ENCODE measurements at regions not wholly inside any gene's neighbourhood (a gene's known extent, or its start where the extent isn't known, plus 50 kb on each side); places are given as distances from the start of the nearest gene placed in this dataset.

DNA sequence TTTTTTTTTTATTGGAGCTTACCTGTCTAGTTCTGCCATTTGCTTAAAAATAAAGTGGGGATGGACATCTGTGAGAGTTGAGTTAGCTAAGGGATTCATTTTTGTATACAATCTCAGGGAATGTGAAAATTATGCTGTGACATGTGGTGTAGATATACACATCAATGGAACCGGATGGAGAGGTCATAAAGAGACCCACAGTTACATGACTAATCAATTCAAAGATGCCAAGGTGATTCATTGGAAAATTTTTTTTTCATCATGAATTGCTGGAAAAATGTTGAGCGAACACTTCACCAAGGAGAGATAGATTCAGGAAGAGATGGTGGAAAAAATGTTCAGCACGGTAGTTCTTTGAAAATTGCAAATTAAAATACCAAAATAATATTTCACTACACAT lies 605.4 kb upstream of the KIF2B start:
- TF ChIP-seq CREB1 (IDR thresholded peaks at IDR 0.05; ENCODE audit: low read depth): no peak
- TF ChIP-seq RAD21 (IDR thresholded peaks at IDR 0.05; ENCODE audit: low read depth): no peak
- TF ChIP-seq YY1 (IDR thresholded peaks at IDR 0.05; ENCODE audit: low read depth): no peak
- TF ChIP-seq EGR1 (IDR thresholded peaks at IDR 0.05): no peak
- TF ChIP-seq TAF1 (IDR thresholded peaks at IDR 0.05; ENCODE audit: low read depth): no peak
- TF ChIP-seq, protein P1, sequence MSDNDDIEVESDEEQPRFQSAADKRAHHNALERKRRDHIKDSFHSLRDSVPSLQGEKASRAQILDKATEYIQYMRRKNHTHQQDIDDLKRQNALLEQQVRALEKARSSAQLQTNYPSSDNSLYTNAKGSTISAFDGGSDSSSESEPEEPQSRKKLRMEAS (IDR thresholded peaks at IDR 0.05): no peak
- TF ChIP-seq EP300 (IDR thresholded peaks at IDR 0.05; ENCODE audit: borderline replicate concordance): no peak
- TF ChIP-seq, protein P2, sequence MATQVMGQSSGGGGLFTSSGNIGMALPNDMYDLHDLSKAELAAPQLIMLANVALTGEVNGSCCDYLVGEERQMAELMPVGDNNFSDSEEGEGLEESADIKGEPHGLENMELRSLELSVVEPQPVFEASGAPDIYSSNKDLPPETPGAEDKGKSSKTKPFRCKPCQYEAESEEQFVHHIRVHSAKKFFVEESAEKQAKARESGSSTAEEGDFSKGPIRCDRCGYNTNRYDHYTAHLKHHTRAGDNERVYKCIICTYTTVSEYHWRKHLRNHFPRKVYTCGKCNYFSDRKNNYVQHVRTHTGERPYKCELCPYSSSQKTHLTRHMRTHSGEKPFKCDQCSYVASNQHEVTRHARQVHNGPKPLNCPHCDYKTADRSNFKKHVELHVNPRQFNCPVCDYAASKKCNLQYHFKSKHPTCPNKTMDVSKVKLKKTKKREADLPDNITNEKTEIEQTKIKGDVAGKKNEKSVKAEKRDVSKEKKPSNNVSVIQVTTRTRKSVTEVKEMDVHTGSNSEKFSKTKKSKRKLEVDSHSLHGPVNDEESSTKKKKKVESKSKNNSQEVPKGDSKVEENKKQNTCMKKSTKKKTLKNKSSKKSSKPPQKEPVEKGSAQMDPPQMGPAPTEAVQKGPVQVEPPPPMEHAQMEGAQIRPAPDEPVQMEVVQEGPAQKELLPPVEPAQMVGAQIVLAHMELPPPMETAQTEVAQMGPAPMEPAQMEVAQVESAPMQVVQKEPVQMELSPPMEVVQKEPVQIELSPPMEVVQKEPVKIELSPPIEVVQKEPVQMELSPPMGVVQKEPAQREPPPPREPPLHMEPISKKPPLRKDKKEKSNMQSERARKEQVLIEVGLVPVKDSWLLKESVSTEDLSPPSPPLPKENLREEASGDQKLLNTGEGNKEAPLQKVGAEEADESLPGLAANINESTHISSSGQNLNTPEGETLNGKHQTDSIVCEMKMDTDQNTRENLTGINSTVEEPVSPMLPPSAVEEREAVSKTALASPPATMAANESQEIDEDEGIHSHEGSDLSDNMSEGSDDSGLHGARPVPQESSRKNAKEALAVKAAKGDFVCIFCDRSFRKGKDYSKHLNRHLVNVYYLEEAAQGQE (IDR thresholded peaks at IDR 0.05; ENCODE audit: low read depth): no peak
- TF ChIP-seq, protein P3, sequence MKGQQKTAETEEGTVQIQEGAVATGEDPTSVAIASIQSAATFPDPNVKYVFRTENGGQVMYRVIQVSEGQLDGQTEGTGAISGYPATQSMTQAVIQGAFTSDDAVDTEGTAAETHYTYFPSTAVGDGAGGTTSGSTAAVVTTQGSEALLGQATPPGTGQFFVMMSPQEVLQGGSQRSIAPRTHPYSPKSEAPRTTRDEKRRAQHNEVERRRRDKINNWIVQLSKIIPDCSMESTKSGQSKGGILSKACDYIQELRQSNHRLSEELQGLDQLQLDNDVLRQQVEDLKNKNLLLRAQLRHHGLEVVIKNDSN (IDR thresholded peaks at IDR 0.05): no peak
- no peak for TF ChIP-seq CEBPB (IDR thresholded peaks at IDR 0.05)
- TF ChIP-seq TEAD4 (IDR thresholded peaks at IDR 0.05): no peak
- TF ChIP-seq NFIC (IDR thresholded peaks at IDR 0.05): no peak

Data from Ishikawa (cell line).